K562 (cell line): ENCODE measurements at regions not wholly inside any gene's neighbourhood (a gene's known extent, or its start where the extent isn't known, plus 50 kb on each side); places are given as distances from the start of the nearest gene placed in this dataset.

Experiments used
- ATAC-seq: fragments of 200-7000 bp; cut with Tn5 transposase; 3 replicates; pipeline ENCODE4 v1.9.1; 2020; ENCODE audit warnings: moderate library complexity
- BruUV-seq: library from RNA; stranded (reverse); fragments of 400-500 nt; replicated peaks from 2 replicates; lab custom pipeline; 2021; lab: Mats Ljungman, UMichigan
- CTCF ChIA-PET: fragments of 300-600 bp; formaldehyde crosslinking; extraction: SDS; loops from one replicate; lab custom pipeline; 2021; ENCODE audit warnings: low intra/inter-chr PET ratio; lab: Yijun Ruan, JAX
- POLR2A ChIA-PET: fragments of 300-600, 350-650 bp; sonication (Branson Sonifier 250); formaldehyde crosslinking; extraction: SDS; loops from one replicate; lab custom pipeline; 2021; ENCODE audit warnings: antibody characterized with exemption, inconsistent platforms; lab: Yijun Ruan, JAX
- DNase-seq, 4 experiments: peaks; one replicate each; pipeline versions ENCODE4 v3.0.0 to v3.0.0-alpha.2; 2011 to 2018; ENCODE audit warnings: low spot score in 3 of 4, mixed read lengths in 3 of 4; ENCODE audit errors: extremely low read depth in 1 of 4
- FAIRE-seq: peaks from 2 replicates; lab custom pipeline; 2011; peaks lifted over from hg19 to GRCh38; lab: Jason Lieb, UNC
- H2AFZ ChIP-seq: 2 replicates; pipeline ENCODE4 v1.6.0; 2011; ENCODE audit warnings: low read depth, low read length, control low read depth, inconsistent platforms
- H3K27ac ChIP-seq: fragments of 200-600 bp; 3 replicates; pipeline ENCODE4 v1.8.0; 2011; ENCODE audit warnings: low read depth, mild to moderate bottlenecking, control low read depth, inconsistent platforms, low read length, moderate library complexity, mixed read lengths; ENCODE audit errors: extremely low read depth
- H3K27me3 ChIP-seq, 2 experiments: fragments of 300-600 bp in 1 of 2; 2 replicates in 1 of 2; 3 replicates in 1 of 2; pipeline versions ENCODE4 v1.6.0 to v1.8.0; 2011; ENCODE audit warnings: inconsistent platforms in 2 of 2, low read length in 2 of 2, mild to moderate bottlenecking in 1 of 2, mixed read lengths in 1 of 2, moderate library complexity in 1 of 2; ENCODE audit not compliant: control insufficient read depth in 2 of 2, insufficient read depth in 2 of 2
- H3K36me3 ChIP-seq: fragments of 300-600 bp; 3 replicates; pipeline ENCODE4 v1.8.0; 2011; ENCODE audit warnings: mild to moderate bottlenecking, low read length, inconsistent platforms; ENCODE audit not compliant: control insufficient read depth, insufficient read depth
- H3K4me1 ChIP-seq, 2 experiments: fragments of 200-600 bp in 1 of 2; replicated peaks in 1 of 2; 2 replicates in 1 of 2; 3 replicates in 1 of 2; pipeline versions ENCODE4 v1.5.1 to v1.8.0; 2011; ENCODE audit warnings: inconsistent platforms in 2 of 2, low read length in 2 of 2, mild to moderate bottlenecking in 1 of 2, mixed read lengths in 1 of 2, moderate library complexity in 1 of 2; ENCODE audit not compliant: control insufficient read depth in 2 of 2, insufficient read depth in 2 of 2
- H3K4me2 ChIP-seq: 2 replicates; pipeline ENCODE4 v1.6.1; 2011; ENCODE audit warnings: low read length, control low read depth, inconsistent platforms, mixed read lengths; ENCODE audit not compliant: insufficient read depth
- H3K4me3 ChIP-seq: fragments of 200-600 bp; sonication (generic), shearing (Covaris generic); 2 replicates; pipeline ENCODE4 v1.5.1; 2016; ENCODE audit warnings: control low read depth, inconsistent platforms
- H3K79me2 ChIP-seq: fragments of 200-600 bp; 3 replicates; pipeline ENCODE4 v1.8.0; 2011; ENCODE audit warnings: low read length, inconsistent platforms; ENCODE audit not compliant: control insufficient read depth, insufficient read depth
- H3K9ac ChIP-seq, 2 experiments: 2 replicates each; pipeline versions ENCODE4 v1.6.0 to v1.6.1; 2011; ENCODE audit warnings: low read depth in 2 of 2, low read length in 2 of 2, control low read depth in 1 of 2, inconsistent platforms in 1 of 2, mild to moderate bottlenecking in 1 of 2, mixed read lengths in 1 of 2; ENCODE audit not compliant: insufficient read depth in 1 of 2
- H3K9me1 ChIP-seq: one replicate; pipeline ENCODE4 v1.6.0; 2011; ENCODE audit warnings: inconsistent platforms, mild to moderate bottlenecking, low read length, moderate library complexity; ENCODE audit not compliant: control insufficient read depth, insufficient read depth
- H3K9me3 ChIP-seq: replicated peaks from 2 replicates; pipeline ENCODE4 v1.5.1; 2011; ENCODE audit warnings: low read depth, low read length, inconsistent platforms; ENCODE audit not compliant: control insufficient read depth, insufficient read depth
- H4K20me1 ChIP-seq: replicated peaks from 2 replicates; pipeline ENCODE4 v1.6.1; 2011; ENCODE audit warnings: low read length, inconsistent platforms, mixed read lengths; ENCODE audit not compliant: control insufficient read depth, insufficient read depth
- DACH1 ChIP-seq: fragments of 450-650 bp; IDR thresholded peaks from 2 replicates; pipeline ENCODE4 v1.6.1; 2018; ENCODE audit not compliant: partially characterized antibody
- DIDO1 ChIP-seq: fragments of 450-650 bp; IDR thresholded peaks from 2 replicates; pipeline ENCODE4 v1.6.1; 2016; ENCODE audit warnings: low read depth, missing biosample characterization, missing genetic modification characterization
- HNRNPK ChIP-seq: fragments of 200-400 bp; formaldehyde crosslinking; IDR thresholded peaks from one replicate; pipeline ENCODE4 v1.6.1; 2018; ENCODE audit warnings: mild to moderate bottlenecking, low read depth, low read length; ENCODE audit not compliant: poor library complexity, severe bottlenecking
- LEF1 ChIP-seq: fragments of 450-650 bp; IDR thresholded peaks from 2 replicates; pipeline ENCODE4 v1.6.1; 2016; ENCODE audit warnings: mild to moderate bottlenecking
- NR4A1 ChIP-seq, 2 experiments: fragments of 250-450 bp in 1 of 2; fragments of 450-650 bp in 1 of 2; sonication (Bioruptor Pico) in 1 of 2; IDR thresholded peaks; 2 replicates each; pipeline versions ENCODE4 v1.4.0 to v1.6.1; 2016 to 2020; ENCODE audit warnings: mild to moderate bottlenecking in 2 of 2, missing compliant biosample characterization in 1 of 2, missing genetic modification characterization in 1 of 2, moderate library complexity in 1 of 2
- PML ChIP-seq: IDR thresholded peaks from 2 replicates; pipeline ENCODE4 v1.6.1; 2012; ENCODE audit warnings: low read length, inconsistent platforms
- RBM39 ChIP-seq: fragments of 200-400 bp; formaldehyde crosslinking; optimal IDR thresholded peaks from 2 replicates; pipeline ENCODE3; 2018; ENCODE audit warnings: low read depth, low read length
- SIRT6 ChIP-seq: IDR thresholded peaks from one replicate; pipeline ENCODE4 v1.6.1; 2012; ENCODE audit warnings: low read depth, mild to moderate bottlenecking, control low read depth, inconsistent platforms, low read length, moderate library complexity
- XRCC5 ChIP-seq: fragments of 200-400 bp; formaldehyde crosslinking; IDR thresholded peaks from 2 replicates; pipeline ENCODE4 v1.6.1; 2017; ENCODE audit warnings: low read depth, mild to moderate bottlenecking, low read length
- ZC3H4 ChIP-seq: sonication (generic); formaldehyde crosslinking; IDR thresholded peaks from 2 replicates; pipeline ENCODE4 v1.9.0; 2021; ENCODE audit warnings: missing genetic modification reagents, borderline replicate concordance
- ZNF224 ChIP-seq: sonication (generic); formaldehyde crosslinking; IDR thresholded peaks from 2 replicates; pipeline ENCODE4 v1.8.0; 2022; ENCODE audit warnings: mild to moderate bottlenecking, missing genetic modification reagents
- ZNF445 ChIP-seq: fragments of 250-450 bp; sonication (Bioruptor Pico); IDR thresholded peaks from 2 replicates; pipeline ENCODE4 v1.4.0; 2020; ENCODE audit warnings: low read depth, mild to moderate bottlenecking, moderate library complexity
- WGBS: fragments of 100-300 bp; shearing (Covaris generic); methylation state at CpG from one replicate; pipeline ENCODE4 v1.1.6; 2016; ENCODE audit warnings: low coverage, mixed read lengths; ENCODE audit not compliant: insufficient coverage; ENCODE audit errors: missing lambda C conversion rate; 5-methylcytosine and 5-hydroxymethylcytosine counted together
- in situ Hi-C: fragments of 300-500 bp; cut with MboI; formaldehyde crosslinking; loops from 4 replicates; pipeline ENCODE4 v1.15.0; 2018; ENCODE audit warnings: inconsistent platforms, mixed read lengths
- intact Hi-C: fragments of 100-400 bp; cut with micrococcal nuclease; formaldehyde crosslinking; loops from 2 replicates; pipeline ENCODE4 v1.14.2; 2022
- TF ChIP-seq, protein P1 (sequence below): fragments of 450-650 bp; IDR thresholded peaks from 2 replicates; pipeline ENCODE4 v1.6.1; 2017; ENCODE audit warnings: antibody characterized with exemption, mild to moderate bottlenecking
- TF ChIP-seq, protein P2 (sequence below): fragments of 450-650 bp; IDR thresholded peaks from 2 replicates; pipeline ENCODE4 v1.6.1; 2016; ENCODE audit warnings: antibody characterized with exemption

DNA sequence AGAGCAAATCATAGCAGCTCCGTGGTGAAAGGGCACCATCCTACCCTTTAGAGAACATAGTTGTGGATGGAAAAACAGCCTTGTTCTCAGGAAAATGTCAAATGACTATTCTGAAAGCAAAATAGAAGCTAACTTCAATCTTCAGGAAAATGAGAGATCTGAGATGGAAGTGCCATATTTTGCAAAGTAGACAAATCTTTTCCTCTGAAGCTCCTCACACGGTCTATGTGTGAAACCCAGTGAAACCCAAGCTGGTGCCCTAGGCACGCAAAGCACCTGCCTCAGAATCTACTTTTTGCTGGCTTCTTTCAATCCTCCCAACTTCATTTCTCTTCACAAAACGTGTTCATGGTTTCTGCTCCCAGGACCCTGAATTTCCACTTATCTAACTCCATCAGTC is 325.2 kb upstream of the CDH4 start (continued):
- TF ChIP-seq, protein P1, sequence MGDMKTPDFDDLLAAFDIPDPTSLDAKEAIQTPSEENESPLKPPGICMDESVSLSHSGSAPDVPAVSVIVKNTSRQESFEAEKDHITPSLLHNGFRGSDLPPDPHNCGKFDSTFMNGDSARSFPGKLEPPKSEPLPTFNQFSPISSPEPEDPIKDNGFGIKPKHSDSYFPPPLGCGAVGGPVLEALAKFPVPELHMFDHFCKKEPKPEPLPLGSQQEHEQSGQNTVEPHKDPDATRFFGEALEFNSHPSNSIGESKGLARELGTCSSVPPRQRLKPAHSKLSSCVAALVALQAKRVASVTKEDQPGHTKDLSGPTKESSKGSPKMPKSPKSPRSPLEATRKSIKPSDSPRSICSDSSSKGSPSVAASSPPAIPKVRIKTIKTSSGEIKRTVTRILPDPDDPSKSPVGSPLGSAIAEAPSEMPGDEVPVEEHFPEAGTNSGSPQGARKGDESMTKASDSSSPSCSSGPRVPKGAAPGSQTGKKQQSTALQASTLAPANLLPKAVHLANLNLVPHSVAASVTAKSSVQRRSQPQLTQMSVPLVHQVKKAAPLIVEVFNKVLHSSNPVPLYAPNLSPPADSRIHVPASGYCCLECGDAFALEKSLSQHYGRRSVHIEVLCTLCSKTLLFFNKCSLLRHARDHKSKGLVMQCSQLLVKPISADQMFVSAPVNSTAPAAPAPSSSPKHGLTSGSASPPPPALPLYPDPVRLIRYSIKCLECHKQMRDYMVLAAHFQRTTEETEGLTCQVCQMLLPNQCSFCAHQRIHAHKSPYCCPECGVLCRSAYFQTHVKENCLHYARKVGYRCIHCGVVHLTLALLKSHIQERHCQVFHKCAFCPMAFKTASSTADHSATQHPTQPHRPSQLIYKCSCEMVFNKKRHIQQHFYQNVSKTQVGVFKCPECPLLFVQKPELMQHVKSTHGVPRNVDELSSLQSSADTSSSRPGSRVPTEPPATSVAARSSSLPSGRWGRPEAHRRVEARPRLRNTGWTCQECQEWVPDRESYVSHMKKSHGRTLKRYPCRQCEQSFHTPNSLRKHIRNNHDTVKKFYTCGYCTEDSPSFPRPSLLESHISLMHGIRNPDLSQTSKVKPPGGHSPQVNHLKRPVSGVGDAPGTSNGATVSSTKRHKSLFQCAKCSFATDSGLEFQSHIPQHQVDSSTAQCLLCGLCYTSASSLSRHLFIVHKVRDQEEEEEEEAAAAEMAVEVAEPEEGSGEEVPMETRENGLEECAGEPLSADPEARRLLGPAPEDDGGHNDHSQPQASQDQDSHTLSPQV, result no peak

DNA sequence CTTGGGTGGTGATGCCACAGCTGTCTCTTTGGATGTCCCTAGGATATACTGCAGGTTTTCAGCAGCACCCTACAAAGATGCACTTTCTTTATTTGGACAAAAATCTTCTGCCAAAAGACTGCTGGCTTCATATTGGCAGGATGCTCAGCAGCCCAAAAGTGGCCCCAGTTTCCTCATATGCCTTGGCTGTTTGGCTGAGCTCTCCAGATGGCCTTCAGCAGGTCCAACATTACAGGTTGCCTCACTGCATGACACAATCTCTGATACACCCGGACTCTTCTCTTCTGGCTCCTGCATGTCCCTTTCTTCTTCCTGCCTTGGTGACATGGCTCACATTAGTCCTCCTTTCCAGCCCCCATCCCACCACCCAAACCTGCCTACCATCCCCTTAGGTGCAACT is 323.7 kb upstream of the CDH4 start:
- H3K4me2 ChIP-seq, result no peak overlapping the region

More for the DNA sequence above, 323.7 kb upstream of the CDH4 start:
- FAIRE-seq (no peak), DNase-seq (no peak), ATAC-seq (no peak)
- no peaks in the 10 kb centered on the region for H3K9me3 ChIP-seq
- no peak overlapping the region for H2AFZ ChIP-seq
- H3K36me3 ChIP-seq, result no peaks in the 10 kb centered on the region
- H3K27me3 ChIP-seq, result no peaks in the 10 kb centered on the region
- H4K20me1 ChIP-seq, result no peaks in the 10 kb centered on the region; the same call in 1 of the 2 replicates
- ChIA-PET POLR2A (no interaction called here), CTCF (no interaction called here)
- no peak overlapping the region for H3K9ac ChIP-seq
- TF ChIP-seq PML (no peak), LEF1 (no peak), DACH1 (no peak), HNRNPK (no peak), ZNF224 (CRISPR knock-in tag) (no peak), DIDO1 (tag) (no peak), ZNF445 (no peak), ZC3H4 (CRISPR knock-in tag) (no peak), NR4A1 (CRISPR knock-in tag; IDR thresholded peaks at IDR 0.05) (no peak), NR4A1 (tag; IDR thresholded peaks at IDR 0.05) (no peak), SIRT6 (no peak), XRCC5 (no peak), RBM39 (no peak)
- TF ChIP-seq, protein P2, sequence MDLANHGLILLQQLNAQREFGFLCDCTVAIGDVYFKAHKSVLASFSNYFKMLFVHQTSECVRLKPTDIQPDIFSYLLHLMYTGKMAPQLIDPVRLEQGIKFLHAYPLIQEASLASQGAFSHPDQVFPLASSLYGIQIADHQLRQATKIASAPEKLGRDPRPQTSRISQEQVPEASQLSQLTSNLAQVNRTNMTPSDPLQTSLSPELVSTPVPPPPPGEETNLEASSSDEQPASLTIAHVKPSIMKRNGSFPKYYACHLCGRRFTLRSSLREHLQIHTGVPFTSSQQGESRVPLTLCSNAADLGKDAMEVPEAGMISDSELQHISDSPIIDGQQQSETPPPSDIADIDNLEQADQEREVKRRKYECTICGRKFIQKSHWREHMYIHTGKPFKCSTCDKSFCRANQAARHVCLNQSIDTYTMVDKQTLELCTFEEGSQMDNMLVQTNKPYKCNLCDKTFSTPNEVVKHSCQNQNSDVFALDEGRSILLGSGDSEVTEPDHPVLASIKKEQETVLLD, result no peak
- no peak overlapping the region for H3K4me3 ChIP-seq
- intact Hi-C loops (no loop called here), in situ Hi-C loops (no loop called here)
- no peaks in the 10 kb centered on the region for H3K9me1 ChIP-seq
- H3K79me2 ChIP-seq, result no peaks in the 10 kb centered on the region
- WGBS, result 0% methylated on average over 1 of the region's 1 CpG
- no TSS peak for BruUV-seq
- H3K4me1 ChIP-seq, result no peaks in the 10 kb centered on the region
- H3K27ac ChIP-seq, result no peak overlapping the region
